Calu3 (cell line): ENCODE measurements at regions not wholly inside any gene's neighbourhood (a gene's known extent, or its start where the extent isn't known, plus 50 kb on each side); places are given as distances from the start of the nearest gene placed in this dataset.
"Not testable (repeated sequence)": the region's sequence is repeated elsewhere in the genome, so short reads cannot be mapped to it uniquely, and the experiment has no call there.

ENCODE experiments used
- BruUV-seq: library from RNA; stranded (reverse); fragments of 400-500 nt; replicated peaks from 2 replicates; lab custom pipeline; 2021; lab: Mats Ljungman, UMichigan
- CTCF ChIA-PET: fragments of 300-600 bp; sonication (Branson Sonifier 250); formaldehyde crosslinking; loops from one replicate; lab custom pipeline; 2022; ENCODE audit warnings: antibody characterized with exemption; lab: Charles Lee
- DNase-seq: peaks from one replicate; pipeline ENCODE4 v3.0.0; 2022
- H3K27ac Mint-ChIP-seq: one replicate; pipeline ENCODE4 v1.8.0; 2022; ENCODE audit warnings: mixed read lengths; ENCODE audit not compliant: unreplicated experiment
- H3K27me3 Mint-ChIP-seq: one replicate; pipeline ENCODE4 v1.8.0; 2022; ENCODE audit warnings: mixed read lengths; ENCODE audit not compliant: unreplicated experiment
- H3K36me3 Mint-ChIP-seq: one replicate; pipeline ENCODE4 v1.8.0; 2022; ENCODE audit warnings: mild to moderate bottlenecking, moderate library complexity, mixed read lengths; ENCODE audit not compliant: insufficient read depth, unreplicated experiment
- H3K4me1 Mint-ChIP-seq: one replicate; pipeline ENCODE4 v1.8.0; 2022; ENCODE audit warnings: mild to moderate bottlenecking, low read depth, mixed read lengths; ENCODE audit not compliant: unreplicated experiment
- H3K4me3 Mint-ChIP-seq: one replicate; pipeline ENCODE4 v1.8.0; 2022; ENCODE audit warnings: mild to moderate bottlenecking, low read depth, moderate library complexity, mixed read lengths; ENCODE audit not compliant: unreplicated experiment
- H3K9me3 Mint-ChIP-seq: one replicate; pipeline ENCODE4 v1.8.0; 2022; ENCODE audit warnings: low read depth, mixed read lengths; ENCODE audit not compliant: unreplicated experiment
- CTCF ChIP-seq: fragments of 200-600 bp; IDR thresholded peaks from one replicate; pipeline ENCODE4 v1.8.0; 2022; ENCODE audit warnings: antibody characterized with exemption; ENCODE audit not compliant: unreplicated experiment
- intact Hi-C: fragments of 100-400 bp; cut with micrococcal nuclease; formaldehyde crosslinking; loops from one replicate; pipeline ENCODE4 v1.10.0; 2022; ENCODE audit not compliant: unreplicated experiment

GRCh38 chr9:7316166-7316795 lies 483.3 kb downstream of the DMAC1 start:
- intact Hi-C loops: no loop called here
- Mint-ChIP-seq H3K9me3 (peaks cover 3% of the 10 kb centered on the region), H3K36me3 (no peaks in the 10 kb centered on the region), H3K27me3 (peaks cover 48% of the 10 kb centered on the region), H3K4me3 (no peak overlapping the region), H3K4me1 (no peaks in the 10 kb centered on the region), H3K27ac (no peak overlapping the region)
- no peak for DNase-seq
- CTCF ChIA-PET: no interaction called here
- no peak for TF ChIP-seq CTCF
- BruUV-seq: no TSS peak

- no peak overlapping the region for H3K4me3 Mint-ChIP-seq
- no peaks in the 10 kb centered on the region for H3K4me1 Mint-ChIP-seq
- no TSS peak for BruUV-seq
- intact Hi-C loops: no loop called here
- H3K9me3 Mint-ChIP-seq: peaks cover 3% of the 10 kb centered on the region
- CTCF ChIA-PET: no interaction called here
- H3K27me3 Mint-ChIP-seq: peaks cover 48% of the 10 kb centered on the region
- H3K36me3 Mint-ChIP-seq: no peaks in the 10 kb centered on the region
- H3K27ac Mint-ChIP-seq: no peak overlapping the region
- no peak for DNase-seq
- no peak for TF ChIP-seq CTCF
Observed at GRCh38 chr9:7315746-7316145, 483.8 kb downstream of the DMAC1 start.

- Mint-ChIP-seq H3K9me3 (peaks cover 3% of the 10 kb centered on the region), H3K4me3 (no peak overlapping the region), H3K27me3 (peaks cover 48% of the 10 kb centered on the region), H3K4me1 (no peaks in the 10 kb centered on the region), H3K27ac (no peak overlapping the region), H3K36me3 (no peaks in the 10 kb centered on the region)
- CTCF ChIA-PET: no interaction called here
- no TSS peak for BruUV-seq
- intact Hi-C loops: no loop called here
- DNase-seq: no peak
- no peak for TF ChIP-seq CTCF
Observed at GRCh38 chr9:7315116-7315515, 484.5 kb downstream of the DMAC1 start.

- no peaks in the 10 kb centered on the region for H3K4me1 Mint-ChIP-seq
- no peak for TF ChIP-seq CTCF
- no peak for DNase-seq
- peaks cover 3% of the 10 kb centered on the region for H3K9me3 Mint-ChIP-seq
- CTCF ChIA-PET: no interaction called here
- intact Hi-C loops: no loop called here
- no peak overlapping the region for H3K4me3 Mint-ChIP-seq
- H3K27me3 Mint-ChIP-seq: peaks cover 48% of the 10 kb centered on the region
- no peak overlapping the region for H3K27ac Mint-ChIP-seq
- H3K36me3 Mint-ChIP-seq: no peaks in the 10 kb centered on the region
- BruUV-seq: no TSS peak
Observed at GRCh38 chr9:7313389-7313788, 486.2 kb downstream of the DMAC1 start.

GRCh38 chr9:7309051-7309450 lies 490.5 kb downstream of the DMAC1 start:
- H3K36me3 Mint-ChIP-seq, CTCF ChIA-PET, DNase-seq, H3K9me3 Mint-ChIP-seq, H3K27ac Mint-ChIP-seq, H3K4me1 Mint-ChIP-seq, intact Hi-C loops, BruUV-seq, H3K4me3 Mint-ChIP-seq: not testable (repeated sequence)
- H3K27me3 Mint-ChIP-seq: peaks cover 42% of the 10 kb centered on the region
